ENCODE measurements at regions not wholly inside any gene's neighbourhood (a gene's known extent, or its start where the extent isn't known, plus 50 kb on each side); places are given as distances from the start of the nearest gene placed in this dataset.

- DNase-seq: no peak
- no peak for TF ChIP-seq CTCF (conservative IDR thresholded peaks at IDR 0.05)
- Histone ChIP-seq H2AFZ (ENCODE audit: low read length) (no peak overlapping the region), H3K4me1 (ENCODE audit: insufficient read depth, low read length) (no peaks in the 10 kb centered on the region), H3K27me3 (ENCODE audit: insufficient read depth, low read length) (no peaks in the 10 kb centered on the region), H2BK20ac (ENCODE audit: low read depth, low read length, poor library complexity, severe bottlenecking) (no peak overlapping the region), H3K23me2 (ENCODE audit: insufficient read length, low read depth, low read length, poor library complexity, severe bottlenecking) (no peaks in the 10 kb centered on the region), H4K20me1 (ENCODE audit: control insufficient read depth, insufficient read depth, insufficient read length) (no peaks in the 10 kb centered on the region), H2BK15ac (ENCODE audit: low read depth, low read length) (no peak overlapping the region), H2BK12ac (ENCODE audit: insufficient read length, low read depth, low read length) (no peak overlapping the region), H3K18ac (ENCODE audit: insufficient read length, low read depth, low read length) (no peak overlapping the region), H3K56ac (ENCODE audit: insufficient read length, low read depth, low read length) (no peak overlapping the region), H3K27ac (ENCODE audit: insufficient read length, low read depth, low read length) (no peak overlapping the region), H3K23ac (ENCODE audit: insufficient read length, low read depth, low read length) (no peak overlapping the region), H2BK5ac (ENCODE audit: insufficient read length, low read length) (no peak overlapping the region), H3K79me1 (ENCODE audit: insufficient read depth, low read depth, low read length, poor library complexity, severe bottlenecking) (no peaks in the 10 kb centered on the region), H3K14ac (ENCODE audit: insufficient read depth, low read length) (no peak overlapping the region), H2AK5ac (ENCODE audit: insufficient read length, low read length) (no peak overlapping the region), H3K9me3 (ENCODE audit: control insufficient read depth, low read depth, low read length) (no peaks in the 10 kb centered on the region), H3K4me2 (ENCODE audit: insufficient read depth, insufficient read length, low read length) (no peak overlapping the region), H4K91ac (ENCODE audit: insufficient read length, low read depth, low read length) (no peak overlapping the region), H2BK120ac (ENCODE audit: low read depth, low read length, poor library complexity, severe bottlenecking) (no peak overlapping the region), H4K8ac (replicated peaks; ENCODE audit: insufficient read length, low read depth, low read length) (no peak overlapping the region), H4K5ac (ENCODE audit: insufficient read length, low read depth, low read length) (no peak overlapping the region), H3K4ac (ENCODE audit: low read depth, low read length) (no peak overlapping the region), H3K79me2 (ENCODE audit: insufficient read depth, low read length) (no peaks in the 10 kb centered on the region), H3K9ac (ENCODE audit: extremely low read depth, insufficient read length, low read length) (no peak overlapping the region), H3T11ph (ENCODE audit: low read length) (no peak overlapping the region)
- Mint-ChIP-seq H3K36me3 (ENCODE audit: insufficient read depth in 1 of 3, low read depth in 3 of 3) (no peaks in the 10 kb centered on the region), H3K4me3 (no peak overlapping the region), H3K4me1 (peaks cover 6 to 8% of the 10 kb centered on the region in 2 experiments), H3K27me3 (ENCODE audit: low read depth) (no peaks in the 10 kb centered on the region), H3K9me3 (no peaks in the 10 kb centered on the region; a peak in 1 of 5 replicates), H3K27ac (no peak overlapping the region)
- WGBS (ENCODE audit: extremely low coverage, insufficient read length, low lambda C conversion rate): no CpG with 5 or more reads among the region's 1 CpG
Measured at GRCh38 chr7:114295522-114295921, 119.1 kb upstream of the FOXP2 start.
